Esophagus squamous epithelium (tissue), 4 donors: ENCODE measurements at regions not wholly inside any gene's neighbourhood (a gene's known extent, or its start where the extent isn't known, plus 50 kb on each side); places are given as distances from the start of the nearest gene placed in this dataset.

ENCODE experiments used
- CTCF ChIP-seq, 6 experiments: fragments of 450-650 bp in 4 of 6; fragments of 200-600 bp in 2 of 6; sonication (generic) in 2 of 6; IDR thresholded peaks; one replicate each; pipeline ENCODE4 v1.5.1; 2016 to 2019; ENCODE audit warnings: antibody characterized with exemption in 6 of 6, mild to moderate bottlenecking in 4 of 6, moderate library complexity in 4 of 6
- POLR2A ChIP-seq, 4 donors: fragments of 450-650 bp; IDR thresholded peaks; one replicate each; pipeline ENCODE4 v1.6.1; 2017; ENCODE audit warnings: antibody characterized with exemption in 4 of 4, mild to moderate bottlenecking in 4 of 4, moderate library complexity in 3 of 4

- TF ChIP-seq POLR2A (IDR thresholded peaks at IDR 0.05) (no peak), CTCF (IDR thresholded peaks at IDR 0.05) (no peak)
Measured at GRCh38 chrX:13110433-13111324, 66.3 kb upstream of the FAM9C start.
